ENCODE measurements at regions not wholly inside any gene's neighbourhood (a gene's known extent, or its start where the extent isn't known, plus 50 kb on each side); places are given as distances from the start of the nearest gene placed in this dataset.

GRCh38 chr6:149202952-149203351 lies 114.6 kb upstream of the TAB2 start:
- no peak for DNase-seq
- intact Hi-C loops (cut with DNase I), result no loop called here
- Histone ChIP-seq H3K4me1 (peaks cover 0 to 5% of the 10 kb centered on the region in 2 donors), H3K36me3 (no peaks in the 10 kb centered on the region), H3K4me3 (replicated peaks in 1 of 3) (no peak overlapping the region), H3K27ac (no peak overlapping the region), H3K9me3 (no peaks in the 10 kb centered on the region), H3K27me3 (no peaks in the 10 kb centered on the region)
- WGBS, 2 donors, result 96 to 97% methylated on average over 3 of the region's 3 CpGs
- TF ChIP-seq CTCF (IDR thresholded peaks at IDR 0.05) (no peak), POLR2A (IDR thresholded peaks at IDR 0.05) (no peak)

DNA sequence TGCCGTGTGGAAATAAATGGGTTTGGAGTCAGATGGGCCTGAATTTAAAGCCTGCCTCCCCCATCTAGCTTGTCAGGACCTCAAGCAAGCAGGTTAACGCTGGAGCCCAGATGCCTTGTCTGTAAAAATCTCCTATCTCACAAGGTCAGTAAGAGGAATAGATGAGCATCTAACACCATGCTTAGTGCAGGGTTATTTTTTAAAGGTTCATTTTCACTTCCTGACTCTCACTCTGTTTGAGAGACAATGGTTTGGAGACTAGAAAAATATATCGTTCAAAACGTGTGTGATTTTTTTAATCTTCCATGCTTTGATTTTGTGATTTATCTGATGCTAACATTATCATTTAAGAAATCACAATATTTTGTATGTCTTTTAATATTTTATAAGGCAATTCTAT lies 114.0 kb upstream of the TAB2 start:
- Histone ChIP-seq H3K27ac (no peak overlapping the region), H3K4me3 (replicated peaks in 1 of 3) (no peak overlapping the region), H3K36me3 (no peaks in the 10 kb centered on the region), H3K27me3 (no peaks in the 10 kb centered on the region), H3K4me1 (peaks cover 0 to 5% of the 10 kb centered on the region in 2 donors), H3K9me3 (no peaks in the 10 kb centered on the region)
- WGBS, 2 donors, result 79 to 82% methylated on average over 4 of the region's 4 CpGs
- no peak for DNase-seq
- intact Hi-C loops (cut with DNase I), result no loop called here
- TF ChIP-seq POLR2A (IDR thresholded peaks at IDR 0.05), result no peak
- TF ChIP-seq CTCF (IDR thresholded peaks at IDR 0.05), result no peak

GRCh38 chr6:149208134-149208601 lies 109.3 kb upstream of the TAB2 start:
- Histone ChIP-seq H3K27me3 (no peaks in the 10 kb centered on the region), H3K9me3 (no peaks in the 10 kb centered on the region), H3K27ac (no peak overlapping the region), H3K4me1 (no peaks in the 10 kb centered on the region), H3K36me3 (no peaks in the 10 kb centered on the region), H3K4me3 (replicated peaks in 1 of 3) (no peak overlapping the region)
- intact Hi-C loops (cut with DNase I), result no loop called here
- no peak for DNase-seq
- WGBS, 2 donors, result 79 to 93% methylated on average over 4 of the region's 4 CpGs
- TF ChIP-seq POLR2A (IDR thresholded peaks at IDR 0.05) (no peak), CTCF (IDR thresholded peaks at IDR 0.05) (no peak)

DNA sequence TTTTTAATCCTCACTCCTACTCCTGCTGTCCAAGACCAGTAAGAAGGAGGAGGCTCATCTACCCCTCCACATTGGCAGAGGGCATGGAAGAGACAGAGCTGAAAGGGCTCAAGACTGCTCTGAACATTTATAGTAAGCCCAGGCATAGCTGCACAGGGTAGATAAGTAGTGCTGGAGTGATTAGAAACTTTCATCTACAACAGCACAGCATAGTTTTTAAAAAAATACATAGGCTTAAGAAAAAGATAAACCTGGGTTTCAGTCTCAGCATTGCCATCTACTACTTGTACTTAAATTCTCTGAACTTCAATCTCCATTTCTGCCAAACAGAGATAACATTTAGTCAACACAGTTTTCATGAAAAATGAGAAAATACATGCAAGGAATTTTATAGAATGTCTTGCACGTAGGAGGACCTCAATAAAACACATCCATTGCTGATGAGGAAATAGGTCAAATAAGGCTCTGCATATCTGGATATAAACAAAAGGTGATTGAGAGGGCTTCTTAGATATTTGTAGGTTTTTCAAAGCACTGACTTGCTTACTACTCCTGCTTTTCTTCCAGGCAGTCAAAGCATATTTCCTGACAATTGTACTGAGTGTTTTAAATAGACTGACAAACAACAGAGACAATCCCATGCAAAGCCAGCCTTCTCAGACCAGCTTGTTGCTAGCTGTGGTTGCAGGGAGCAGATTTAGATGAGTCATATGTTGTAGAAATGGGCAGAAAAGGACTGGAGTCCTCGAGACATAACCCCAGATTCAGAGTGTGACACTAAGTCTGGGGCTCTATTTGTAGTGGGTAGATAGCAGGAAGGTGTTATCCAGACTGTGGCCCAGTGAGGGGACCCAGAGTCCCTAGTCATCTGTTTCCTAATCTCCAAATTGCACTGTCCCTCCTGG lies 107.4 kb upstream of the TAB2 start:
- TF ChIP-seq CTCF (IDR thresholded peaks at IDR 0.05), result no peak
- TF ChIP-seq POLR2A (IDR thresholded peaks at IDR 0.05), result no peak
- H3K4me1 ChIP-seq, result no peaks in the 10 kb centered on the region
- intact Hi-C loops (cut with DNase I), result no loop called here

GRCh38 chr6:149211046-149211571 lies 106.4 kb upstream of the TAB2 start:
- Histone ChIP-seq H3K9me3 (no peaks in the 10 kb centered on the region), H3K4me1 (no peaks in the 10 kb centered on the region), H3K36me3 (no peaks in the 10 kb centered on the region), H3K4me3 (replicated peaks in 1 of 3) (no peak overlapping the region), H3K27me3 (no peaks in the 10 kb centered on the region), H3K27ac (no peak overlapping the region)
- no peak for DNase-seq
- no peak for TF ChIP-seq CTCF (IDR thresholded peaks at IDR 0.05)
- TF ChIP-seq POLR2A (IDR thresholded peaks at IDR 0.05), result no peak
- 86 to 93% methylated on average over 6 of the region's 6 CpGs for WGBS, 2 donors
- intact Hi-C loops (cut with DNase I), result no loop called here

More for the DNA sequence above, 107.4 kb upstream of the TAB2 start:
- Histone ChIP-seq H3K27ac (no peak overlapping the region), H3K36me3 (no peaks in the 10 kb centered on the region), H3K4me3 (replicated peaks in 1 of 3) (no peak overlapping the region), H3K27me3 (no peaks in the 10 kb centered on the region), H3K9me3 (no peaks in the 10 kb centered on the region)
- no peak for DNase-seq
- 80 to 86% methylated on average over 2 of the region's 2 CpGs for WGBS, 2 donors

Data from thyroid gland (tissue), 4 donors.